ENCODE measurements at regions not wholly inside any gene's neighbourhood (a gene's known extent, or its start where the extent isn't known, plus 50 kb on each side); places are given as distances from the start of the nearest gene placed in this dataset.

DNA sequence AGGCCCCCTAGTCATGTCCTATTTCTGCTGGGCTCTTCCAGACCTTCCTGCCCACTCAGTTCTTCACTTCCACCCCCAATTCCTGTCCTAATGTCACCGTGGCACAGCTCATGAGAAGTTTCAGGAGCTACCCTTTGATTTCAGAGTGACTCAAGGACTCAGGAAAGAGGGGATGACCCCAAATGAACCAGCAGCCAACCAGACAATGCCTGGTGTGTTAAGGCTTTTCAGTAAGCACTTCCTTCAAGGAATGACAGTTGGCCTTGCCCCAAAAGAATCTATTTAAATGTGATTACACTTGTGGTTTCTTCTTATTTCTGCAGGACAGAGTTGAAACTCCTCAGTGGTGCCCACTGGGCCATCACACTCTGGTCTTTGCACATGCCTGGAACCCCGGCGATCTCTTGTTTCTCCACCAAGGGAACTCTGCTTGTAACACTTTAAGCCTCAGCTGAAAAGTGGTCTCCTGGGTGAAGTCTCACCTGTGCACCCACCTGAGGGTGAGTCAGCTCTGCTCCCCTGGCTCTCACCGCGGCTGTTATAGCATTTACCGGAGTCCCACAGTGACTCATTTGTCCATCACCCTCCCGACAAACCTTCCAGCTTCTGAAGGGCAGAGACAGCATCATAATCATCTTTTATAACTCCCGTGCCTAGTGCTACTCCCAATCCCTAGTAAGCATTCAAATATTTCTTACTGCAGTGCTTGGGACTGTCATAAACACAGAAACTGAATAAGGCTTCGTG, 123.0 kb upstream of the SVIL start (continued):
- TF ChIP-seq, protein P1, sequence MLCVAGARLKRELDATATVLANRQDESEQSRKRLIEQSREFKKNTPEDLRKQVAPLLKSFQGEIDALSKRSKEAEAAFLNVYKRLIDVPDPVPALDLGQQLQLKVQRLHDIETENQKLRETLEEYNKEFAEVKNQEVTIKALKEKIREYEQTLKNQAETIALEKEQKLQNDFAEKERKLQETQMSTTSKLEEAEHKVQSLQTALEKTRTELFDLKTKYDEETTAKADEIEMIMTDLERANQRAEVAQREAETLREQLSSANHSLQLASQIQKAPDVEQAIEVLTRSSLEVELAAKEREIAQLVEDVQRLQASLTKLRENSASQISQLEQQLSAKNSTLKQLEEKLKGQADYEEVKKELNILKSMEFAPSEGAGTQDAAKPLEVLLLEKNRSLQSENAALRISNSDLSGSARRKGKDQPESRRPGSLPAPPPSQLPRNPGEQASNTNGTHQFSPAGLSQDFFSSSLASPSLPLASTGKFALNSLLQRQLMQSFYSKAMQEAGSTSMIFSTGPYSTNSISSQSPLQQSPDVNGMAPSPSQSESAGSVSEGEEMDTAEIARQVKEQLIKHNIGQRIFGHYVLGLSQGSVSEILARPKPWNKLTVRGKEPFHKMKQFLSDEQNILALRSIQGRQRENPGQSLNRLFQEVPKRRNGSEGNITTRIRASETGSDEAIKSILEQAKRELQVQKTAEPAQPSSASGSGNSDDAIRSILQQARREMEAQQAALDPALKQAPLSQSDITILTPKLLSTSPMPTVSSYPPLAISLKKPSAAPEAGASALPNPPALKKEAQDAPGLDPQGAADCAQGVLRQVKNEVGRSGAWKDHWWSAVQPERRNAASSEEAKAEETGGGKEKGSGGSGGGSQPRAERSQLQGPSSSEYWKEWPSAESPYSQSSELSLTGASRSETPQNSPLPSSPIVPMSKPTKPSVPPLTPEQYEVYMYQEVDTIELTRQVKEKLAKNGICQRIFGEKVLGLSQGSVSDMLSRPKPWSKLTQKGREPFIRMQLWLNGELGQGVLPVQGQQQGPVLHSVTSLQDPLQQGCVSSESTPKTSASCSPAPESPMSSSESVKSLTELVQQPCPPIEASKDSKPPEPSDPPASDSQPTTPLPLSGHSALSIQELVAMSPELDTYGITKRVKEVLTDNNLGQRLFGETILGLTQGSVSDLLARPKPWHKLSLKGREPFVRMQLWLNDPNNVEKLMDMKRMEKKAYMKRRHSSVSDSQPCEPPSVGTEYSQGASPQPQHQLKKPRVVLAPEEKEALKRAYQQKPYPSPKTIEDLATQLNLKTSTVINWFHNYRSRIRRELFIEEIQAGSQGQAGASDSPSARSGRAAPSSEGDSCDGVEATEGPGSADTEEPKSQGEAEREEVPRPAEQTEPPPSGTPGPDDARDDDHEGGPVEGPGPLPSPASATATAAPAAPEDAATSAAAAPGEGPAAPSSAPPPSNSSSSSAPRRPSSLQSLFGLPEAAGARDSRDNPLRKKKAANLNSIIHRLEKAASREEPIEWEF (IDR thresholded peaks at IDR 0.05; ENCODE audit: insufficient replicate concordance, low read depth, low read length): no peak
- TF ChIP-seq ZBED1 (IDR thresholded peaks at IDR 0.05; ENCODE audit: borderline replicate concordance): no peak
- no peak for TF ChIP-seq KLF5 (IDR thresholded peaks at IDR 0.05; ENCODE audit: partially characterized antibody)
- TF ChIP-seq, protein P2, sequence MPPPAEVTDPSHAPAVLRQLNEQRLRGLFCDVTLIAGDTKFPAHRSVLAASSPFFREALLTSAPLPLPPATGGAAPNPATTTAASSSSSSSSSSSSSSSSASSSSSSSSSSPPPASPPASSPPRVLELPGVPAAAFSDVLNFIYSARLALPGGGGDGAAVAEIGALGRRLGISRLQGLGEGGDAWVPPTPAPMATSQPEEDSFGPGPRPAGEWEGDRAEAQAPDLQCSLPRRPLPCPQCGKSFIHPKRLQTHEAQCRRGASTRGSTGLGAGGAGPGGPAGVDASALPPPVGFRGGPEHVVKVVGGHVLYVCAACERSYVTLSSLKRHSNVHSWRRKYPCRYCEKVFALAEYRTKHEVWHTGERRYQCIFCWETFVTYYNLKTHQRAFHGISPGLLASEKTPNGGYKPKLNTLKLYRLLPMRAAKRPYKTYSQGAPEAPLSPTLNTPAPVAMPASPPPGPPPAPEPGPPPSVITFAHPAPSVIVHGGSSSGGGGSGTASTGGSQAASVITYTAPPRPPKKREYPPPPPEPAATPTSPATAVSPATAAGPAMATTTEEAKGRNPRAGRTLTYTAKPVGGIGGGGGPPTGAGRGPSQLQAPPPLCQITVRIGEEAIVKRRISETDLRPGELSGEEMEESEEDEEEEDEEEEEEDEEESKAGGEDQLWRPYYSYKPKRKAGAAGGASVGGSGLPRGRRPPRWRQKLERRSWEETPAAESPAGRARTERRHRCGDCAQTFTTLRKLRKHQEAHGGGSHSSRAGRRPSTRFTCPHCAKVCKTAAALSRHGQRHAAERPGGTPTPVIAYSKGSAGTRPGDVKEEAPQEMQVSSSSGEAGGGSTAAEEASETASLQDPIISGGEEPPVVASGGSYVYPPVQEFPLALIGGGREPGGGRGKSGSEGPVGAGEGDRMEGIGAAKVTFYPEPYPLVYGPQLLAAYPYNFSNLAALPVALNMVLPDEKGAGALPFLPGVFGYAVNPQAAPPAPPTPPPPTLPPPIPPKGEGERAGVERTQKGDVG (CRISPR knock-in tag; IDR thresholded peaks at IDR 0.05): no peak
